Panc1 (cell line): ENCODE measurements at regions not wholly inside any gene's neighbourhood (a gene's known extent, or its start where the extent isn't known, plus 50 kb on each side); places are given as distances from the start of the nearest gene placed in this dataset.

Experiments
- POLR2AphosphoS5 ChIP-seq: IDR thresholded peaks from 2 replicates; pipeline ENCODE4 v1.6.1; 2012; ENCODE audit warnings: mild to moderate bottlenecking, low read depth, low read length, moderate library complexity
- TCF7L2 ChIP-seq: IDR thresholded peaks from 2 replicates; pipeline ENCODE4 v1.6.1; 2011; ENCODE audit warnings: mild to moderate bottlenecking, low read depth, low read length, inconsistent platforms
- TF ChIP-seq, protein P1 (sequence below): fragments of 450-650 bp; IDR thresholded peaks from 2 replicates; pipeline ENCODE4 v1.5.1; 2017; ENCODE audit warnings: mild to moderate bottlenecking
- TF ChIP-seq, protein P2 (sequence below), 2 experiments: IDR thresholded peaks; 2 replicates each; pipeline ENCODE4 v1.6.1; 2011 to 2012; ENCODE audit warnings: low read depth in 2 of 2, control low read depth in 1 of 2, low read length in 1 of 2, mild to moderate bottlenecking in 1 of 2, moderate library complexity in 1 of 2; ENCODE audit not compliant: insufficient read depth in 1 of 2

DNA sequence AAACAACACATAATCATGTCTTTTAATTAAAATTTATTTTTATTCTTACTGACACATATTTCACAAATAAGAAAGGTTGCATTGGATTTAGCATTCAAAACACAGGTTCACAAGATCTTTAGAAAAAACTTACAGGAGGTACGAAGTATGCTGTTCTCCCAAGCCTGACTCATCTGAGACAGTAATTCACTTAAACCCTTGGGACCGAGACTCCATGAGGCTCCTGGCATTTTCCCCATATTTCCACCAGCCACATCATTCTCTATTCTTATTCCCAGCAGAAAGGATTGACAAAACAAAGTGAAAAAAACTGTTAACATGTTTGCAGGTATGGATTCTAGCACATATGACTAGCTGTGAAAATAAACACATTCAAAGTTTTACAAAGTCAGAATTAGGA is 52.6 kb downstream of the CNTN3 start:
- TF ChIP-seq POLR2AphosphoS5 (no peak), TCF7L2 (no peak)
- TF ChIP-seq, protein P1, sequence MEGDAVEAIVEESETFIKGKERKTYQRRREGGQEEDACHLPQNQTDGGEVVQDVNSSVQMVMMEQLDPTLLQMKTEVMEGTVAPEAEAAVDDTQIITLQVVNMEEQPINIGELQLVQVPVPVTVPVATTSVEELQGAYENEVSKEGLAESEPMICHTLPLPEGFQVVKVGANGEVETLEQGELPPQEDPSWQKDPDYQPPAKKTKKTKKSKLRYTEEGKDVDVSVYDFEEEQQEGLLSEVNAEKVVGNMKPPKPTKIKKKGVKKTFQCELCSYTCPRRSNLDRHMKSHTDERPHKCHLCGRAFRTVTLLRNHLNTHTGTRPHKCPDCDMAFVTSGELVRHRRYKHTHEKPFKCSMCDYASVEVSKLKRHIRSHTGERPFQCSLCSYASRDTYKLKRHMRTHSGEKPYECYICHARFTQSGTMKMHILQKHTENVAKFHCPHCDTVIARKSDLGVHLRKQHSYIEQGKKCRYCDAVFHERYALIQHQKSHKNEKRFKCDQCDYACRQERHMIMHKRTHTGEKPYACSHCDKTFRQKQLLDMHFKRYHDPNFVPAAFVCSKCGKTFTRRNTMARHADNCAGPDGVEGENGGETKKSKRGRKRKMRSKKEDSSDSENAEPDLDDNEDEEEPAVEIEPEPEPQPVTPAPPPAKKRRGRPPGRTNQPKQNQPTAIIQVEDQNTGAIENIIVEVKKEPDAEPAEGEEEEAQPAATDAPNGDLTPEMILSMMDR = no peak
- TF ChIP-seq, protein P2, sequence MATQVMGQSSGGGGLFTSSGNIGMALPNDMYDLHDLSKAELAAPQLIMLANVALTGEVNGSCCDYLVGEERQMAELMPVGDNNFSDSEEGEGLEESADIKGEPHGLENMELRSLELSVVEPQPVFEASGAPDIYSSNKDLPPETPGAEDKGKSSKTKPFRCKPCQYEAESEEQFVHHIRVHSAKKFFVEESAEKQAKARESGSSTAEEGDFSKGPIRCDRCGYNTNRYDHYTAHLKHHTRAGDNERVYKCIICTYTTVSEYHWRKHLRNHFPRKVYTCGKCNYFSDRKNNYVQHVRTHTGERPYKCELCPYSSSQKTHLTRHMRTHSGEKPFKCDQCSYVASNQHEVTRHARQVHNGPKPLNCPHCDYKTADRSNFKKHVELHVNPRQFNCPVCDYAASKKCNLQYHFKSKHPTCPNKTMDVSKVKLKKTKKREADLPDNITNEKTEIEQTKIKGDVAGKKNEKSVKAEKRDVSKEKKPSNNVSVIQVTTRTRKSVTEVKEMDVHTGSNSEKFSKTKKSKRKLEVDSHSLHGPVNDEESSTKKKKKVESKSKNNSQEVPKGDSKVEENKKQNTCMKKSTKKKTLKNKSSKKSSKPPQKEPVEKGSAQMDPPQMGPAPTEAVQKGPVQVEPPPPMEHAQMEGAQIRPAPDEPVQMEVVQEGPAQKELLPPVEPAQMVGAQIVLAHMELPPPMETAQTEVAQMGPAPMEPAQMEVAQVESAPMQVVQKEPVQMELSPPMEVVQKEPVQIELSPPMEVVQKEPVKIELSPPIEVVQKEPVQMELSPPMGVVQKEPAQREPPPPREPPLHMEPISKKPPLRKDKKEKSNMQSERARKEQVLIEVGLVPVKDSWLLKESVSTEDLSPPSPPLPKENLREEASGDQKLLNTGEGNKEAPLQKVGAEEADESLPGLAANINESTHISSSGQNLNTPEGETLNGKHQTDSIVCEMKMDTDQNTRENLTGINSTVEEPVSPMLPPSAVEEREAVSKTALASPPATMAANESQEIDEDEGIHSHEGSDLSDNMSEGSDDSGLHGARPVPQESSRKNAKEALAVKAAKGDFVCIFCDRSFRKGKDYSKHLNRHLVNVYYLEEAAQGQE (IDR thresholded peaks at IDR 0.05; ENCODE audit: insufficient read depth in 1 of 2, low read depth in 2 of 2, low read length in 1 of 2) = no peak
